HUES64 (cell line): ENCODE measurements at regions not wholly inside any gene's neighbourhood (a gene's known extent, or its start where the extent isn't known, plus 50 kb on each side); places are given as distances from the start of the nearest gene placed in this dataset.

Experiments
- H3K27ac ChIP-seq: 2 replicates; pipeline ENCODE4 v1.7.0; 2013; ENCODE audit warnings: low read depth, low read length, inconsistent platforms
- H3K27me3 ChIP-seq: 2 replicates; pipeline ENCODE4 v1.6.1; 2013; ENCODE audit warnings: mild to moderate bottlenecking, low read length; ENCODE audit not compliant: insufficient read depth
- H3K36me3 ChIP-seq: 2 replicates; pipeline ENCODE4 v1.6.1; 2013; ENCODE audit warnings: mild to moderate bottlenecking, low read length; ENCODE audit not compliant: insufficient read depth
- H3K4me1 ChIP-seq: 2 replicates; pipeline ENCODE4 v1.6.1; 2013; ENCODE audit warnings: mild to moderate bottlenecking, low read length, moderate library complexity; ENCODE audit not compliant: insufficient read depth
- H3K4me3 ChIP-seq: 2 replicates; pipeline ENCODE4 v1.5.1; 2013; ENCODE audit warnings: mild to moderate bottlenecking, low read length, moderate library complexity
- H3K9ac ChIP-seq: 2 replicates; pipeline ENCODE4 v1.6.1; 2013; ENCODE audit warnings: mild to moderate bottlenecking, low read depth, low read length
- H3K9me3 ChIP-seq: 2 replicates; pipeline ENCODE4 v1.6.1; 2013; ENCODE audit warnings: low read depth, low read length; ENCODE audit not compliant: insufficient read depth
- WGBS: fragments of 150-250, 120-280 bp; methylation state at CpG from one replicate; pipeline ENCODE4 v1.1.7; 2013; ENCODE audit warnings: missing lambda C conversion rate; 5-methylcytosine and 5-hydroxymethylcytosine counted together

- Histone ChIP-seq H3K36me3 (no peaks in the 10 kb centered on the region), H3K4me1 (peaks cover 11% of the 10 kb centered on the region)
- no CpG with 5 or more reads among the region's 1 CpG for WGBS
Measured at GRCh38 chr1:79845936-79846335, 839.4 kb upstream of the ADGRL4 start.

GRCh38 chr1:79842811-79843210 is 836.3 kb upstream of the ADGRL4 start:
- peaks cover 9% of the 10 kb centered on the region for H3K4me1 ChIP-seq
- H3K27ac ChIP-seq, result no peak overlapping the region
- WGBS, result 89% methylated on average over 4 of the region's 4 CpGs
- H3K4me3 ChIP-seq, result no peak overlapping the region
- no peaks in the 10 kb centered on the region for H3K27me3 ChIP-seq
- H3K36me3 ChIP-seq, result no peaks in the 10 kb centered on the region
- no peaks in the 10 kb centered on the region for H3K9me3 ChIP-seq
- H3K9ac ChIP-seq, result no peak overlapping the region

More at GRCh38 chr1:79845936-79846335, 839.4 kb upstream of the ADGRL4 start:
- no peak overlapping the region for H3K27ac ChIP-seq
- H3K9ac ChIP-seq, result no peak overlapping the region
- no peaks in the 10 kb centered on the region for H3K9me3 ChIP-seq
- H3K27me3 ChIP-seq, result no peaks in the 10 kb centered on the region
- no peak overlapping the region for H3K4me3 ChIP-seq

GRCh38 chr1:79839882-79840281 is 833.4 kb upstream of the ADGRL4 start:
- H3K27ac ChIP-seq, result no peak overlapping the region
- H3K9me3 ChIP-seq, result no peaks in the 10 kb centered on the region
- H3K4me3 ChIP-seq, result no peak overlapping the region
- no peak overlapping the region for H3K9ac ChIP-seq
- H3K4me1 ChIP-seq, result peaks cover 5% of the 10 kb centered on the region; the same call in 1 of the 2 replicates
- H3K27me3 ChIP-seq, result no peaks in the 10 kb centered on the region
- WGBS, result 100% methylated on average over 1 of the region's 1 CpG
- no peaks in the 10 kb centered on the region for H3K36me3 ChIP-seq

- no peaks in the 10 kb centered on the region for H3K9me3 ChIP-seq
- H3K4me1 ChIP-seq, result no peaks in the 10 kb centered on the region
- WGBS, result 96% methylated on average over 2 of the region's 2 CpGs
- H3K27ac ChIP-seq, result no peak overlapping the region
- H3K9ac ChIP-seq, result no peak overlapping the region
- no peaks in the 10 kb centered on the region for H3K27me3 ChIP-seq
- H3K4me3 ChIP-seq, result no peak overlapping the region
- no peaks in the 10 kb centered on the region for H3K36me3 ChIP-seq
Measured at GRCh38 chr1:79827446-79827845, 820.9 kb upstream of the ADGRL4 start.

GRCh38 chr1:79825551-79825950 is 819.0 kb upstream of the ADGRL4 start:
- Histone ChIP-seq H3K4me3 (no peak overlapping the region), H3K36me3 (no peaks in the 10 kb centered on the region), H3K9me3 (no peaks in the 10 kb centered on the region), H3K27ac (no peak overlapping the region), H3K9ac (no peak overlapping the region), H3K27me3 (no peaks in the 10 kb centered on the region), H3K4me1 (no peaks in the 10 kb centered on the region)
- WGBS, result 95% methylated on average over 3 of the region's 3 CpGs

GRCh38 chr1:79822053-79822452 is 815.5 kb upstream of the ADGRL4 start:
- Histone ChIP-seq H3K4me3 (no peak overlapping the region), H3K27me3 (no peaks in the 10 kb centered on the region), H3K27ac (no peak overlapping the region), H3K36me3 (no peaks in the 10 kb centered on the region), H3K9ac (no peak overlapping the region), H3K9me3 (no peaks in the 10 kb centered on the region), H3K4me1 (no peaks in the 10 kb centered on the region)
- 95% methylated on average over 10 of the region's 11 CpGs for WGBS

- Histone ChIP-seq H3K4me3 (no peak overlapping the region), H3K4me1 (no peaks in the 10 kb centered on the region), H3K27ac (no peak overlapping the region), H3K36me3 (no peaks in the 10 kb centered on the region), H3K9me3 (no peaks in the 10 kb centered on the region), H3K9ac (no peak overlapping the region), H3K27me3 (no peaks in the 10 kb centered on the region)
- 96% methylated on average over 3 of the region's 3 CpGs for WGBS
Measured at GRCh38 chr1:79819140-79819539, 812.6 kb upstream of the ADGRL4 start.

GRCh38 chr1:79817031-79817560 is 810.6 kb upstream of the ADGRL4 start:
- Histone ChIP-seq H3K4me3 (no peak overlapping the region), H3K36me3 (no peaks in the 10 kb centered on the region), H3K9me3 (no peaks in the 10 kb centered on the region), H3K27ac (no peak overlapping the region), H3K9ac (no peak overlapping the region), H3K27me3 (no peaks in the 10 kb centered on the region), H3K4me1 (no peaks in the 10 kb centered on the region)
- 97% methylated on average over 4 of the region's 4 CpGs for WGBS

GRCh38 chr1:79815115-79815514 is 808.6 kb upstream of the ADGRL4 start:
- Histone ChIP-seq H3K4me3 (no peak overlapping the region), H3K9ac (no peak overlapping the region), H3K27ac (no peak overlapping the region), H3K9me3 (no peaks in the 10 kb centered on the region), H3K27me3 (no peaks in the 10 kb centered on the region), H3K4me1 (no peaks in the 10 kb centered on the region), H3K36me3 (no peaks in the 10 kb centered on the region)
- 88% methylated on average over 1 of the region's 3 CpGs for WGBS

GRCh38 chr1:79811173-79811572 is 804.6 kb upstream of the ADGRL4 start:
- peaks cover 8% of the 10 kb centered on the region; the same call in 1 of the 2 replicates for H3K9me3 ChIP-seq
- no peaks in the 10 kb centered on the region for H3K27me3 ChIP-seq
- H3K9ac ChIP-seq, result no peak overlapping the region
- no peak overlapping the region for H3K27ac ChIP-seq
- no peak overlapping the region for H3K4me3 ChIP-seq
- WGBS, result 77% methylated on average over 2 of the region's 3 CpGs
- no peaks in the 10 kb centered on the region for H3K36me3 ChIP-seq
- no peaks in the 10 kb centered on the region for H3K4me1 ChIP-seq

GRCh38 chr1:79808816-79809475 is 802.4 kb upstream of the ADGRL4 start:
- Histone ChIP-seq H3K4me1 (no peaks in the 10 kb centered on the region), H3K27me3 (no peaks in the 10 kb centered on the region), H3K9ac (no peak overlapping the region), H3K4me3 (no peak overlapping the region), H3K36me3 (no peaks in the 10 kb centered on the region), H3K27ac (no peak overlapping the region), H3K9me3 (peaks cover 10% of the 10 kb centered on the region; the same call in 1 of the 2 replicates)
- 86% methylated on average over 1 of the region's 3 CpGs for WGBS
